Parathyroid adenoma (tissue), 2 donors: ENCODE measurements at regions not wholly inside any gene's neighbourhood (a gene's known extent, or its start where the extent isn't known, plus 50 kb on each side); places are given as distances from the start of the nearest gene placed in this dataset.

Experiments
- H2AFZ ChIP-seq: fragments of 300-600 bp; sonication (generic); one replicate; pipeline ENCODE4 v1.7.0; 2017; ENCODE audit warnings: antibody characterized with exemption, mild to moderate bottlenecking
- H3K27ac ChIP-seq: fragments of 300-600 bp; sonication (generic); one replicate; pipeline ENCODE4 v1.7.0; 2017
- H3K27me3 ChIP-seq: fragments of 300-600 bp; sonication (generic); one replicate; pipeline ENCODE4 v1.7.0; 2017; ENCODE audit warnings: low read length; ENCODE audit not compliant: control insufficient read depth, insufficient read depth
- H3K36me3 ChIP-seq: fragments of 300-600 bp; sonication (generic); one replicate; pipeline ENCODE4 v1.7.0; 2017; ENCODE audit warnings: low read length; ENCODE audit not compliant: control insufficient read depth, insufficient read depth
- H3K4me1 ChIP-seq: fragments of 300-600 bp; sonication (generic); one replicate; pipeline ENCODE4 v1.7.0; 2017; ENCODE audit warnings: control low read depth
- H3K4me2 ChIP-seq: fragments of 300-600 bp; sonication (generic); one replicate; pipeline ENCODE4 v1.7.0; 2017; ENCODE audit warnings: low read length
- H3K4me3 ChIP-seq: fragments of 300-600 bp; sonication (generic); one replicate; pipeline ENCODE4 v1.7.0; 2017; ENCODE audit warnings: low read depth, low read length
- H3K79me2 ChIP-seq: fragments of 300-600 bp; sonication (generic); one replicate; pipeline ENCODE4 v1.7.0; 2017; ENCODE audit warnings: control low read depth
- H3K9ac ChIP-seq: fragments of 300-600 bp; sonication (generic); one replicate; pipeline ENCODE4 v1.7.0; 2017; ENCODE audit warnings: mild to moderate bottlenecking
- H3K9me3 ChIP-seq: fragments of 300-600 bp; sonication (generic); one replicate; pipeline ENCODE4 v1.7.0; 2017; ENCODE audit warnings: low read length; ENCODE audit not compliant: control insufficient read depth
- TF ChIP-seq, protein P1 (sequence below): fragments of 300-600 bp; sonication (generic); IDR thresholded peaks from one replicate; pipeline ENCODE4 v1.7.0; 2017; ENCODE audit warnings: antibody characterized with exemption, mild to moderate bottlenecking
- donor health status: primary hyperparathyroidism.

DNA sequence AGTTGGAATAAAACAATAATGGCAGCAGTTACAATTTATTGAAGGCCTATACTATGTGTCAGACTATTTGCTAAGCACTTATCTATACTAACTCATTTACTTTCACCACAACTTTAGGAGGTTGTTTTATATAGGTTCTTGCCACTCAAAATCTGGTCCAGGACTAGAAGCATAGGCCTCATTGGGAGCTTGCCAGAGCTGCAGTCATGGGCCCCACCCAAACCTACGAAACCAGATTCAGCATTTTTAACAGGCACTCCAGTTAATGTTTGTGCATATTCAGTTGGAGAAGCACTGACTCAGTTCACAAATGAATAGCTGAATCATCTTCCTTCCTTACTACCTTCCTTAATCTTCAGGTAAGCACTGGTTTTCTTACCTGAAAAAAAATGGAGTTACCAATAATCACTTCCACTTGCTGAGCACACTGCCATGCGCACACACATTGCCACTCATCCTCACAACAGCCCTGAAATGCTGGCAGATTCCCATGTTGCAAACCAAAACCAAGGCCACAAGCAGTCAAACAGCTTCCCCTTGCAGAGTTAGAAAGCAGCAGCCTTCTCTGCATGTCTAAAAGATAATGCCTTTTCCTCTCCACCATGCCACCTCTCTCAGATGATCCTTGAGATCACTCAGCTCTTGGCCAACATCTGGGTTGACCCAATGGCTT, 122.4 kb downstream of the SLC16A9 start:
- H3K36me3 ChIP-seq, result no peaks in the 10 kb centered on the region
- H3K27ac ChIP-seq, result no peak overlapping the region
- H3K9me3 ChIP-seq, result no peaks in the 10 kb centered on the region
- no peak overlapping the region for H3K4me3 ChIP-seq
- no peak overlapping the region for H2AFZ ChIP-seq
- H3K27me3 ChIP-seq, result no peaks in the 10 kb centered on the region
- no peaks in the 10 kb centered on the region for H3K4me1 ChIP-seq
- no peak overlapping the region for H3K9ac ChIP-seq
- TF ChIP-seq, protein P1, sequence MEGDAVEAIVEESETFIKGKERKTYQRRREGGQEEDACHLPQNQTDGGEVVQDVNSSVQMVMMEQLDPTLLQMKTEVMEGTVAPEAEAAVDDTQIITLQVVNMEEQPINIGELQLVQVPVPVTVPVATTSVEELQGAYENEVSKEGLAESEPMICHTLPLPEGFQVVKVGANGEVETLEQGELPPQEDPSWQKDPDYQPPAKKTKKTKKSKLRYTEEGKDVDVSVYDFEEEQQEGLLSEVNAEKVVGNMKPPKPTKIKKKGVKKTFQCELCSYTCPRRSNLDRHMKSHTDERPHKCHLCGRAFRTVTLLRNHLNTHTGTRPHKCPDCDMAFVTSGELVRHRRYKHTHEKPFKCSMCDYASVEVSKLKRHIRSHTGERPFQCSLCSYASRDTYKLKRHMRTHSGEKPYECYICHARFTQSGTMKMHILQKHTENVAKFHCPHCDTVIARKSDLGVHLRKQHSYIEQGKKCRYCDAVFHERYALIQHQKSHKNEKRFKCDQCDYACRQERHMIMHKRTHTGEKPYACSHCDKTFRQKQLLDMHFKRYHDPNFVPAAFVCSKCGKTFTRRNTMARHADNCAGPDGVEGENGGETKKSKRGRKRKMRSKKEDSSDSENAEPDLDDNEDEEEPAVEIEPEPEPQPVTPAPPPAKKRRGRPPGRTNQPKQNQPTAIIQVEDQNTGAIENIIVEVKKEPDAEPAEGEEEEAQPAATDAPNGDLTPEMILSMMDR, result no peak
- H3K79me2 ChIP-seq, result no peaks in the 10 kb centered on the region
- no peak overlapping the region for H3K4me2 ChIP-seq

DNA sequence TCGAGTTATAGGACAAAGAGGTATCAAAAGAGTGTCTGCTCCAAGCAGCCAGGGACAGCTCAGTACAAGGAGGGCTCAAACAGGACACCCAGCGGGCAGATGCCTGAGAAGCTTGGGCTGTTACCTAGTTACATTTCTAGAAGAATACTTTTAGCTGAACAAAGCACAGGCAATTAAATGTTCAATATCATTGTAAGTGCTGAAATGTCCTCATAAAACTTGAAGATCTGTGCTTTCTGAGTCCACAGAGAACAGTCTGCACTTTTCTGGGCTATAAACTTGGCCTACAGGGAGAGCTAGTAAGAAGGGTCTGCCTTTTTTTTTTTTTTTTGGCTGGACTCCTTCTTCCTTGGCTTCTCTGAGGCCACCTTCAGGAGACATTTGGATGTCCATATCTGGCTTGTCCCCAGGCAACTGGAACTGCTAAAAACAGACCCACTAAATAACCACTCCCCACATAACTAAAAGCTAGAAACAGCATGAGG, 123.2 kb downstream of the SLC16A9 start:
- Histone ChIP-seq H3K9me3 (no peaks in the 10 kb centered on the region), H3K4me3 (no peak overlapping the region), H3K27ac (no peak overlapping the region), H2AFZ (no peak overlapping the region), H3K9ac (no peak overlapping the region), H3K4me1 (no peaks in the 10 kb centered on the region), H3K79me2 (no peaks in the 10 kb centered on the region), H3K4me2 (no peak overlapping the region), H3K27me3 (no peaks in the 10 kb centered on the region), H3K36me3 (no peaks in the 10 kb centered on the region)
- TF ChIP-seq, protein P1, result no peak

DNA sequence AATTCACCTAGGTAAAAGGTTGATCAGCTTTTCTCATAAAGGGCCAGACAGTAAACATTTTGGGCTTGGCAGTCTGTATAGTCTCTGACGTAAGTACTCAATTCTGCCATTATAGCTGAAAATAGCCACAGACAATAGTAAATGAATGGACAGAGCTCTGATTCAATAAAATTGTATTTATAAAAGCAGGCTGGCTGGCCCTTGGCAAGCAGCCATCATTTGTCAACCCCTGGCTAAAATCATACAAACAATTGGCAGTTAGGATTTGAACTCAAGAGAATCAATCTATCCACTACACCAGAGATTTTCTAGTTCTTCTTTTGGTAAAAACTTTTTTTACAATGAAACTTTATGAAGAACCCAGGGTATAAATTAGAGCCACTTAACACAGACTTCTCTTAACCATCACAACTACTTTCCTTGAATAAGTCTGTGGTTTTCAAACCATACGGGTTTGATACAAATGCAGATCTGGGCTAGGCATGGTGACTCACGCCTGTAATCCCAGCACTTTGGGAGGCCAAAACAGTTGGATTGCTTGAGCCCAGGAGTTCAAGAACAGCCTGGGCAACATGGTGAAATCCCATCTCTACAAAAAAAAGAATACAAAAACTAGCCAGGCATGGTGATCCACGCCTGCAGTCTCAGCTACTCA, 124.5 kb downstream of the SLC16A9 start:
- Histone ChIP-seq H3K9ac (no peak overlapping the region), H3K9me3 (no peaks in the 10 kb centered on the region), H3K4me1 (no peaks in the 10 kb centered on the region), H3K36me3 (no peaks in the 10 kb centered on the region), H2AFZ (no peak overlapping the region), H3K27me3 (no peaks in the 10 kb centered on the region), H3K27ac (no peak overlapping the region), H3K79me2 (no peaks in the 10 kb centered on the region), H3K4me2 (no peak overlapping the region), H3K4me3 (no peak overlapping the region)
- TF ChIP-seq, protein P1, result no peak

DNA sequence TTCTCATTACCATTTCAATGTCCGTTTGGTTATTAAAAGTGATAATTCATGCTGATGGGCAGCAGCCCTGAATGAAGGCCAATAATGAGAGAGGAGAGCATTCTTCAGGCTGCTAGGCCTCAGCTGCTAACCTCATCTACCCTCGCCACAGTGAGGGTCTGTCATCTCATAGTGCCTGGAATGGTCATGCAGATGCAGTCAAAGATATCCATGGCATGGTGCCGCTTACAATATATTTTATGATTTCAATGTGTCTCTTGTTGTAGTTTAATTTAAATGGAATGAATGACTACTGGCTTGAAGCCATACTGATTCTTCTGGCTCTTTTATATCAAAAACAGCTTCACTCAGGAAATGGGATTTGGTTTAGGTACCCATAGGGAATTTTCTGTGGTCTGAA, 126.9 kb downstream of the SLC16A9 start:
- no peaks in the 10 kb centered on the region for H3K9me3 ChIP-seq
- H3K4me2 ChIP-seq, result no peak overlapping the region
- no peak overlapping the region for H3K4me3 ChIP-seq
- no peaks in the 10 kb centered on the region for H3K27me3 ChIP-seq
- H3K9ac ChIP-seq, result no peak overlapping the region
- TF ChIP-seq, protein P1, result no peak
- H3K79me2 ChIP-seq, result no peaks in the 10 kb centered on the region
- H3K36me3 ChIP-seq, result no peaks in the 10 kb centered on the region
- H2AFZ ChIP-seq, result no peak overlapping the region
- H3K4me1 ChIP-seq, result no peaks in the 10 kb centered on the region
- no peak overlapping the region for H3K27ac ChIP-seq
